ENCODE measurements at regions not wholly inside any gene's neighbourhood (a gene's known extent, or its start where the extent isn't known, plus 50 kb on each side); places are given as distances from the start of the nearest gene placed in this dataset.
"Not testable (repeated sequence)": the region's sequence is repeated elsewhere in the genome, so short reads cannot be mapped to it uniquely, and the experiment has no call there.

DNA sequence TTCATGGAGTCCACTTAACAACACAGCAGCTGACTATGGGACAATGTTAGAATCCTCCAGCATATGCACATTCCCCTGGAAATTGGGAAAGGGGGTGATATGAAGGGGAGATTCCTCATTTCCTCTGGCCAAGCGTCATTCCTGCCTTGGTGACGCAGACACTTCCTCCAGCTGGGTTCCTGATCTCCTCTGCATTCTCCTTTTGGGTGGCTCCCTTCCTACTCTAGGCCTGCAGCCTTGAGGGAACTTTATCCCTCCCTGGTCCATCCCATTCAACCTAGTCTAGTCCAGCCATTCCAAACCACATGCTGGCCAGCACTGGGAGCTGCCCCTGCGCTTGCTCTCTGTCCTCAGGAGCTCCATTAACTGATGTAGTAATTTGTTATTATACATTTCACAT is 216.8 kb downstream of the VAPA start:
- DNase-seq (ENCODE audit: insufficient read length, low spot score): no peak
- TF ChIP-seq, protein P1, sequence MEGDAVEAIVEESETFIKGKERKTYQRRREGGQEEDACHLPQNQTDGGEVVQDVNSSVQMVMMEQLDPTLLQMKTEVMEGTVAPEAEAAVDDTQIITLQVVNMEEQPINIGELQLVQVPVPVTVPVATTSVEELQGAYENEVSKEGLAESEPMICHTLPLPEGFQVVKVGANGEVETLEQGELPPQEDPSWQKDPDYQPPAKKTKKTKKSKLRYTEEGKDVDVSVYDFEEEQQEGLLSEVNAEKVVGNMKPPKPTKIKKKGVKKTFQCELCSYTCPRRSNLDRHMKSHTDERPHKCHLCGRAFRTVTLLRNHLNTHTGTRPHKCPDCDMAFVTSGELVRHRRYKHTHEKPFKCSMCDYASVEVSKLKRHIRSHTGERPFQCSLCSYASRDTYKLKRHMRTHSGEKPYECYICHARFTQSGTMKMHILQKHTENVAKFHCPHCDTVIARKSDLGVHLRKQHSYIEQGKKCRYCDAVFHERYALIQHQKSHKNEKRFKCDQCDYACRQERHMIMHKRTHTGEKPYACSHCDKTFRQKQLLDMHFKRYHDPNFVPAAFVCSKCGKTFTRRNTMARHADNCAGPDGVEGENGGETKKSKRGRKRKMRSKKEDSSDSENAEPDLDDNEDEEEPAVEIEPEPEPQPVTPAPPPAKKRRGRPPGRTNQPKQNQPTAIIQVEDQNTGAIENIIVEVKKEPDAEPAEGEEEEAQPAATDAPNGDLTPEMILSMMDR (IDR thresholded peaks at IDR 0.05; ENCODE audit: insufficient read depth, missing control alignments): no peak
- no peak for FAIRE-seq

DNA sequence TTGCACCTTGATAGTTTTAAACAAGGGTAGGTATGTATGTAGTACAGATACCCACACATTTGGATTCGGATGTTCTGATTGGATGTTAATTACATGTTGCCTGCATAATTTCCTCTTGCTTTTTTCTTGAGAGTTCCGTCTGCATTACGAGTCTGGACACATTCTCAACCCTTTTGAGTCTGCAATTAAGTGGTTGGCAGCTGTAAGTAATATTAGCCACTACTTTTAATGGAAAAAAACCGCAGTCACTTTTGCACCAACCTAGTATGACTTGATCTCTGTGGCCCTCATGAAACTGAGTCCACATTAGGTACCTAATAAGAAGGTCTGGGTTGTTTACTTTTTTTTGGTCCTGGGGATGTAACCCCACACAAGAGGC is 217.3 kb downstream of the VAPA start:
- DNase-seq (ENCODE audit: insufficient read length, low spot score) (no peak), FAIRE-seq (no peak)
- TF ChIP-seq, protein P1 (IDR thresholded peaks at IDR 0.05; ENCODE audit: insufficient read depth, missing control alignments): no peak

DNA sequence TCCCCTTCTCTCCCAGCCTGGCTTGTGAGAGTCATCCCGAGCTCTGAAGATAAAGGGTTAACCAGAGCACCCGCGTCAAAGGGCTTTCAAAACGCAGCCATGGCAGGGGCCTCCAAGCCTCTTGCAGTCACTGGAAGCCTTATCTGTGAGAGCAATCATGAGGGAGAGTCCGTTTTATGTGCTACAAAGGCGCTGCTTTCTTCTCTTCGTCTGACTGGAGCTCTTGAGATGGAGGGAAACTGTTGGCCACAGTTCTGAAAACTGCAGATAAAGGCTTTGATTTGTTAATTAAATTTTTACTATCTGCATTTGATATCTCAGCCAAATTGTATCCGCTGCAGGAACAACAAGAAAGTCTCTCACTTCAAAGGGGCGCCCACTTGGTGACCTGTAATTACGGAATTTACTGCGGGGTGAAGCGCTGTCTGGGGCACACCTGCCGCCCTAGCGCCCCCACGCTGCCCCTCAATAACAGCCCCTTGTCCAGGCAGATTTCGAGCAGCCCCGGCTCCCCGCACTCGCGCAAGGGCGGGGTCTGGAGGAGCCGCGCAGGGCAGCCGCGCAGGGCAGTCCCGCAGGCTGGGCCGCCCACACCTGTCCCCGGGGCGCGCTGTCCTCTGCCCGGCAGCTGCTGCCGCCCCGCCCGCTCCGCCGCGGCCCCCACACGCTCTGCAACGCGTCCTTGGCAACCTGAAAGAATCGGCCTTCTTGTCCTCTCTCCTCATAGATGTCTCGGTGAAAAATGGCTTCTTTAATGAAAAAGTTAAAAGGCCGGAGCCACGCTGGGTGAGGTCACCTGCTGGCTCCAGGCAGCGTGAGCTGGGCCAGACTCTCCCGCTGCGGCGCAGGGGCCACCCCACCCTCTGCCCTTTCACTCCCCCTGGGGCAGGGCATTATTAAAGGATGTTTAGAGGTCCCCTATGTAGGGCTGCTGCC is 217.9 kb downstream of the VAPA start:
- DNase-seq (ENCODE audit: insufficient read length, low spot score) (no peak), FAIRE-seq (no peak)
- TF ChIP-seq, protein P1 (IDR thresholded peaks at IDR 0.05; ENCODE audit: insufficient read depth, missing control alignments): no peak

DNA sequence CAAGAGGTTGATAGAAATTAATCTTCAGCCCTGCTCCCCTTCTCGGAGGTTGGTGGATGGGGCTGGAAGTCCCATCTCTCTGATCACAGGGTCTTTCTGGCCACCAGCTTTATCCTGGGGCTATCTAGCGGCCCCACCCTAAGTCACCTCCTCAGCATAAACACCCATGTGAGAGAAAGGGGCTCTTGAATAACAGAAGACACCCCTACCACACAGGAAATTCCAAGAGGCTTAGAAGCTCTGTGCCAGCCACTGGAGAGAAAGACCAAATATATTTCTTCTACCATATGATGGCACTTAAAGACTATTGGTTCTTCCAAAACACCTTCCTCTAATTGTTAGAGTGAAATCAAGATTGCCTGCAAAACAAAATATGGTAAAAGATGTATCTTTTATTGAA is 219.7 kb downstream of the VAPA start:
- FAIRE-seq: no peak
- no peak for DNase-seq (ENCODE audit: insufficient read length, low spot score)
- TF ChIP-seq, protein P1 (IDR thresholded peaks at IDR 0.05; ENCODE audit: insufficient read depth, missing control alignments): no peak

DNA sequence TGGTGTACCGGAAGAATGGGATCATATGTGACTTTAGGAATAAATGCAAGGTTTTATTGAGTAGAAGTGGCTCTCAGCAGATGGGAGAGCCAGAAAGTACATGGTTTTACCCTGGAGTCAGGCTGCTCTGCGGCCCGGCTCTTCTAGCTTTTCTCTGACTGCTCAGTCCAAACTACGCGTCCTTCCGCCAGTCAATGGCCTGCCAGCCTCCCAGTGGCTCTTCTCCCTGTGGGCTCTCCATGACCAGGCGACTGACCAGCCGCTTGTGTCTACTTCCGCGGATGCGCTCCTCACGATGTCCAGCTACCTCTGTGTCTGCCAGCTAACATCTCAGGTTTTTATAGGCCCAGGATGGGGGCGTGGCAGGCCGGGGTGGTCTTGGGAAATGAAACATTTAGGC is 220.4 kb downstream of the VAPA start:
- DNase-seq (ENCODE audit: insufficient read length, low spot score) (no peak), FAIRE-seq (no peak)
- TF ChIP-seq, protein P1 (IDR thresholded peaks at IDR 0.05; ENCODE audit: insufficient read depth, missing control alignments): no peak

DNA sequence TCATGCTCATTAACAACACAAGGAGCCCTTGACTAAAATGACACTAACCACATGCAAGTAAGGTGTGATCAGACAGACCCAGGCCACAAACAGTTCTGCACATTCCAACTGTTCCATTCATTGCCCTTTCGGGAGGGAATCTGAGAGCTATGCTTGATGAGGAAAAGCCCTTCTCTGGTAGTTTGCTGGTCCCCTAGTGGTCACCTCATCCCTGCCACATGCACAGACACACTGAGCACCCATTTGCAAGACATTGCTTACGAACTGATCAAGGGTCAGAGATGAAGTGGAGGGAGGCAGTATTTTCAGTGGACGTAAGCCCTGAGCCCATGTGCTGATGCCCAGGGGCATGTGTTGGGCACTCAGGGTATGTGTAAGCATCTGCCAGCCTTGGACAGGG is 220.9 kb downstream of the VAPA start:
- DNase-seq (ENCODE audit: insufficient read length, low spot score); FAIRE-seq: not testable (repeated sequence)

DNA sequence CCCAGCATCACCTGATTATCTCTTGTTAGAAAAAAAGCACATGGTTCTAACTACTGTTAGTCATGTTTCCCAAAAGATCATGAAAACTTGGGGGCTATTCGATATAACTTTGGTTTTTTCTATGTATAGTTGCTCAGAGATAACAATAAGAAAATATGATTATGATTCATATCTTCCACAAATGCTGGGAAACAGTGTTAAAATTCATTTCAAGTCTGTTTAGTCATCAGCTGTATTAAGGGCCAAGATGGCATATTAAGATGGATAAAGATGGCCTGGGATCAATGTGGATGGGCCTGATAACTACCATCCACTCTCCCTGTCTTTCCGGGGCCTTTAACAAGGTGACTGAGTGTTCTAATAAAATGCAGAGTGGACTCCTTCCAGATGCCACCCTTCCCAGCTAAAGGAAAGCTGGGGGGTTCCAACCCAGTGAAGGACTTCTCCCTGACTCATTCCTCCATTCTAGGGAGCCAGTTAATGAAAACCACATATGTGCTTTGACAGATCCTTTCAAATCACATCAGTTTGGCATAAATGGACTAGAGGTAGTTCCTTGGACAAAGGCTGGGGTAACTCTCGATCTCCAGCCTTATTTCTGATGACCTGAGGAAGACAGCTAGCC is 221.6 kb downstream of the VAPA start:
- FAIRE-seq (no peak), DNase-seq (ENCODE audit: insufficient read length, low spot score) (no peak)
- TF ChIP-seq, protein P1 (IDR thresholded peaks at IDR 0.05; ENCODE audit: insufficient read depth, missing control alignments): no peak

Measured in D721Med (cell line).